Hematopoietic multipotent progenitor cell treated with erythropoietin and hydrocortisone succinate and interleukin-3 and kit ligand, for 6 days (in vitro differentiated cells): ENCODE measurements at regions not wholly inside any gene's neighbourhood (a gene's known extent, or its start where the extent isn't known, plus 50 kb on each side); places are given as distances from the start of the nearest gene placed in this dataset.

Source experiments
- DNase-seq: peaks from one replicate; pipeline ENCODE4 v3.0.0-alpha.2; 2015

DNA sequence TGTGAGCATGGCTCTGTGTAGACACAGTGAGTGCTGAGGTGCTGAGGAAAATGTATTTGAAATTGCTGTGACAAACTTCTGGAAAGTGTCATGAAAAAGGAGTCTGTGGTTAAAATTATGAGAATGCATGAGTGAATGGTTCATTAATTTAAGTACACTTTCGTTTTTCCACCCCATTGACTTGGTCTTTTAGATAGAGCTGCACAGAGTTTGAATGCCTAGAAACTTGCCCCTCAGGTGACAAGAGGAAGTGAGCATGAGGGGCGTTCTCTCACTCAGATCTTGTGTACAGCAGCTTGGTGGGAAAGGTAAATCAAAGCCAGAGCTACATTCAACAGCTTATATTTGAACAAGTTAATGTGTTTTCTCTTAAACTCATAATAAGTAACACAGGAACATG, 296.8 kb downstream of the WDR72 start:
- no peak for DNase-seq

- no peak for DNase-seq
Measured at GRCh38 chr15:53461677-53462076, 297.8 kb downstream of the WDR72 start.

GRCh38 chr15:53458736-53459135, 300.7 kb downstream of the WDR72 start:
- DNase-seq = no peak

GRCh38 chr15:53457479-53457878, 302.0 kb downstream of the WDR72 start:
- no peak for DNase-seq

GRCh38 chr15:53454843-53455721, 304.4 kb downstream of the WDR72 start:
- DNase-seq = no peak

DNA sequence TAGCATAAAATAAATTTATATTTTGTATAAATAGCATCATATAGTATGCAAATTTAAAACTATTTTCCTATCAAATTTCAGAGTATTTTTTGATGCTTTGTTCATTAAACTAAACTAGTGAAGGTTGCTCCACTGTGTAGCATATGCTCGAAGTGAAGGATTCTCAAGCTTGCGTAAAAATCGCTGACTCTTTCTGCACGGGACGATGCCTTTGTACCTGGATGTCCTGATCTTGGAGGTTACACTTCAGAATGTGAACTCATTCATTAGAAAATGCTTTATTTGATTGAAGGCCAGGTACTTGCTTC, 305.0 kb downstream of the WDR72 start:
- no peak for DNase-seq

- no peak for DNase-seq
Measured at GRCh38 chr15:53453253-53454105, 306.0 kb downstream of the WDR72 start.

DNA sequence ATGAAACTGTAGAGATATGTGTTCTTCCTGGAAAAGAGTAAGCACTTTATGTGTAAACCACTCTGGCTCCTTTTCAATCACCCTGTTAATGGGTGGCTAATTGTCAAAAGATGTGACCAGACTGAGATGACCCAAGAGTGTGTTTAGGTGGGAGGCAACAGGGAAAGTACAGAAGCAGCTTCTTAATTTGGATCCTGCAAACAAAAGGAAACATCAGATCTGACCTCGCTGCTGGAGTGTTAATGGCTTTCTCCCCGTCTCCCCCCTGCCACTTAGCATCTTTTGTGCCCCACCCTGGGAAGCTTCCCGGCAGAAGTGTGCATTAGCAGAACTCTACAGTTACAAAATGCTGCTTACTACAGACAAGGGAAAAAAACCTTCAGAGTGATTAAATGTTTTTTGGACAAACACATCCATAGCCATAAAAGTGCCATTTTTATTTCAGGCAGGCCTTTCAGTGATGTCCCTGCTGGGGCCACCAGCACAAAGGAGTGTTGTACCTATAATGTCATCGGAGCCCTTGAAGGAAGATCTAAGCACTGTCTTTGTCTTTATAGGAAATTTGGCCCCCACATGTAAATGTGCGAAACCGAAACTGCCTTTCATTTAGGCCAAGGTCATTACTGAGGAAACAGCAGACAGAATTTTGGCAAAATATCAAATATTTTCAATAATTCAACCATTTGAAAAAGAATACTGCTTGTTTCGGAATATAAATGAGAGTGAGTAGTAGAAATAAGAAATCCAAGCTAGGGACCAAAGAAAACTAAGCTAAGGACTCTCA, 311.0 kb downstream of the WDR72 start:
- no peak for DNase-seq

DNA sequence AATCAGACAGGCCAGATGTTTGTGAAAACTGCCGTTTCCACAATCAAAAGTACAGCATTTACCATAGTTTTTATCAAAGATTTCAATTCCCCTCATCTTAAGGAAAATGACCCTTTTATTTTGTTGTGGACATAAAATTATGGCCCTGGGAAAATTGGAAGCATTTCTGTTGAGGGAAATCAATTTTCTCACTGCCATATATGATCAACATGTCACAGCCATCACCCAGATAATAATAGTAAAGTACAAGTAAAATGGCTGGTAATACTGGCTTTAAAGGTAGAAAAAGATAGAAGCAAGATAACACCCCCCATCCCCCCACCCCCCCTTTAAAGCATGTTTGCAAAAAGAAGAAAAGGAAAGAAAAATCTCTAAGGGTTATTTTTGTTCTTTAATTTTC, 311.7 kb downstream of the WDR72 start:
- DNase-seq = no peak

- DNase-seq = no peak
Measured at GRCh38 chr15:53447053-53447574, 312.3 kb downstream of the WDR72 start.

GRCh38 chr15:53446376-53446775, 313.1 kb downstream of the WDR72 start:
- no peak for DNase-seq

- DNase-seq = no peak
Measured at GRCh38 chr15:53445531-53445930, 313.9 kb downstream of the WDR72 start.

GRCh38 chr15:53437985-53438841, 321.2 kb downstream of the WDR72 start:
- DNase-seq = no peak

DNA sequence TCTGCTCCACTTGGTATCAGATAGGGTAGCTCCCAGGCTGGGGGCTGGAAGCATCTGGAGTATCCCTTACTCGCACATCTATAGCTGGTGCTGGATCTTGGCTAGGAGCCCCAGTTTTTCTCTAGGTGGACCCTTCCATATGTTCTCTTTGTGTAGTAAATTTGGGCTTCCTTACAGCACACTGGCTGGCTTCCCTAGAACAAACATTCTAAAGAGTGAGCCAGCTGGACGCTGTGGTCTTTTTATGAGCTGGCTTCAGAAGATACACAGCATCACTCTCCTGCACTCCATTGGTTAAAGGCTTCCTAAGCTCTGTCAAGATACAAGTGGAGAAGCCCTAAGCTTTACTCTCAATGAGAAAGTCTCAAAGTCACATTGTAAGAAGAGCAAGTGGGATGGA, 322.1 kb downstream of the WDR72 start:
- no peak for DNase-seq

- DNase-seq = no peak
Measured at GRCh38 chr15:53434174-53434678, 325.2 kb downstream of the WDR72 start.

DNA sequence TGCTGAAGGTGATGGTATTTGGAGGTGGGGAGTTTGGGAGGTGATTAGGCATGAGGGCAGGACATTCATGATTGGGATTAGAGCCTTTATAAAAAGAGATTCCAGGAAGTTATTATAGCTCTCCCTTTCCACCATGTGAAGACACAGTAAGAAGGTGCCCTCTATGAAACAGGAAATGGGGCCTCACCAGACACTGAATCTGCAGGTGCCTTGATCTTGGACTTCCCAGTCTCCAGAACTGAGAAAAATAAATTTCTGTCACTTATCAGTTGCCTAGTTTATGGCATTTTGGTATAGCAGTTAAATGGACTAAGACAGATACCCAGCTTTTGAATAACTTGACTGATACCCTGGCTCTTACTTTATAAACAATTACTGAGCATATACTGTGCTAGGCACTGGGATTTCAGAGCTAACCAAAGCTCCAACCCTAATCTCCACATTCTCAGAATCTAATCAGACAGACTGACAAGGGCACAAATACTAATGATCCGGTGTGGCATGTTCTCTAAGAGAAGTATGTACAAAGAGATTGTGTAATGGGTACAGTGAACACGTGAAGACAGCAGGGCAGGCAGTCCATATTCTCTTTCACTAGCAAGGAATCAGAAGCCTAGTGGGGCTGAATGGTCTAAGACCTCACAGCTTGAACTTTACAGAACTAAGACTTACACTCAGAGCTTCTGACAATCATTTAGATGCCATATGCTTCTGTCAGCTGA, 343.1 kb downstream of the WDR72 start:
- no peak for DNase-seq

DNA sequence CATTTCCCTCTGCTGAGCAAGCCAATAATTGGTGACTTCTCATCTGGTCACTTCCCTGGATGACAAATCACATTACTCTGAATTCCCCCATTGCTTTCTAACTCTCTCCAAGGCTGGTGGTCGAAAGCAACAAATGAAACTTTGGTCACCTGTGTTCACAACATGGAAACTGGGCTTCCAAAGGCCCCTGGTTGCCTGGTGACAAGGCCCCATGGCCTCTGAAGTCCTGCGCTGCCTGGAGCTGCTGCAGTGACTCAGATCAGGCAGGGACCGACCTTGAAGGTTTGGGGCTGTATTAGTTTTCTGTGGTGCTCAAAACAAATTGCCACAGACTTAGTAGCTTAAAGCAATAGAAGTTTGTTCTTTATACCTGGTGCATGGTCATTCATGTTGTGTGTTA, 345.3 kb downstream of the WDR72 start:
- no peak for DNase-seq

GRCh38 chr15:53412542-53412941, 346.9 kb downstream of the WDR72 start:
- DNase-seq = no peak

DNA sequence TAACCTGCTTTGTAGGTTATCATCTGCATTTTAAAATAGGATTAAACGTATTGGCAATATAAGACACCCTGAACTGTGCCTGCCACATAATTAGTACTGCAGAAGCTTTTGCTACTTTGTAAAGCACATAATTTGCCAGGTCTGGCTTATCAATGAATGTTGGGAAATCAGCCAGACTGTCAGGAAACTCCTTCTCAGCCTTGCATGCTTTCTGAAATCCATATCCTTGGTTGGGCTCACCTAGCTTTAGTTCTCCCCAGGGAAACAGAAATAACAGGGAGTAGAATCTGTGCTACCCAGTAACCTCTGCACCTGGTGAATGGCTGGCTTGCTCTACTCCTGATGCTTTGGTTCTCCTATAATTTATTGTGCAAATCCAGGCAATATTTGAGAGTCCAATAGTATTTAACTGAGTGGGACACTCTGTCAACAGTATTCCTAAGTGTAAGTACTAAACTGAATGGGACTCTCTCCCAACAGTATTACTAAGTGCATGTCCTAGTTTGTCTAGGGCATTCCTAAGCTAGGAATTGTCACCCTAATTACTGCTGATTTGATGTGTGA, 354.5 kb downstream of the WDR72 start:
- DNase-seq = no peak

DNA sequence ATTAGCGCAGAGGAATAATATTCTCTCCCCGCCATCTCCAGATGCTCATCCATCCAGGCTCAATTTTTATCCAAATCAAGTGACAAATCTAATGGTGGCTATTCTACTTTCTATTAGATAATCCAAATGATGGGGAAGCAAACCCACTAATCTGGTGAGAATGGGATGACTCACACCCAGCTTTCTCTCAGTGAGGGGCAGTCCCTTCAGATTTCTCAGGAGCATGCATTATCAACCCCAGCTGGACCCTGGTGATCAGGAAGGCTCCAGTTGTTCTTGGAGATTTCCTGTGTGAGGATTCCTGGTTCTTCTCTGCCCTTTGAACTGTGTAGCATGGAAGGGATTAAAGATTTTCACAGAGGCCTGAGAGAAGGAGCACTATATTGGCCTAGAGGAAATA, 358.0 kb downstream of the WDR72 start:
- no peak for DNase-seq

- no peak for DNase-seq
Measured at GRCh38 chr15:53400986-53401385, 358.5 kb downstream of the WDR72 start.
